ENCODE measurements at regions not wholly inside any gene's neighbourhood (a gene's known extent, or its start where the extent isn't known, plus 50 kb on each side); places are given as distances from the start of the nearest gene placed in this dataset.

GRCh38 chr12:132407451-132407961, 78.1 kb upstream of the GALNT9 start:
- DNase-seq (ENCODE audit: low spot score), result no peak

- no peak for DNase-seq (ENCODE audit: low spot score)
Measured at GRCh38 chr12:132406493-132407450, 77.4 kb upstream of the GALNT9 start.

- no peak for DNase-seq (ENCODE audit: low spot score)
Measured at GRCh38 chr12:132405742-132406251, 76.4 kb upstream of the GALNT9 start.

GRCh38 chr12:132404951-132405741, 75.8 kb upstream of the GALNT9 start:
- DNase-seq (ENCODE audit: low spot score), result no peak

GRCh38 chr12:132404435-132404855, 75.1 kb upstream of the GALNT9 start:
- no peak for DNase-seq (ENCODE audit: low spot score)

- no peak for DNase-seq (ENCODE audit: low spot score)
Measured at GRCh38 chr12:132403636-132404434, 74.4 kb upstream of the GALNT9 start.

GRCh38 chr12:132402831-132403416, 73.5 kb upstream of the GALNT9 start:
- DNase-seq (ENCODE audit: low spot score), result no peak

GRCh38 chr12:132401982-132402381, 72.6 kb upstream of the GALNT9 start:
- no peak for DNase-seq (ENCODE audit: low spot score)

GRCh38 chr12:132400011-132400641, 70.7 kb upstream of the GALNT9 start:
- DNase-seq (ENCODE audit: low spot score), result no peak

GRCh38 chr12:132399092-132400010, 70.0 kb upstream of the GALNT9 start:
- no peak for DNase-seq (ENCODE audit: low spot score)

- DNase-seq (ENCODE audit: low spot score), result no peak
Measured at GRCh38 chr12:132398386-132398991, 69.1 kb upstream of the GALNT9 start.

- no peak for DNase-seq (ENCODE audit: low spot score)
Measured at GRCh38 chr12:132397934-132398385, 68.6 kb upstream of the GALNT9 start.

GRCh38 chr12:132397152-132397933, 68.0 kb upstream of the GALNT9 start:
- DNase-seq (ENCODE audit: low spot score), result no peak

- DNase-seq (ENCODE audit: low spot score), result no peak
Measured at GRCh38 chr12:132396657-132397056, 67.3 kb upstream of the GALNT9 start.

GRCh38 chr12:132395908-132396305, 66.5 kb upstream of the GALNT9 start:
- DNase-seq (ENCODE audit: low spot score), result no peak

- DNase-seq (ENCODE audit: low spot score), result no peak
Measured at GRCh38 chr12:132395192-132395907, 66.0 kb upstream of the GALNT9 start.

All from CD4-positive, alpha-beta T cell treated with Interleukin-6 at 100 ng/mL for 8 hours (primary cell).